Transverse colon (tissue), 4 donors: ENCODE measurements at regions not wholly inside any gene's neighbourhood (a gene's known extent, or its start where the extent isn't known, plus 50 kb on each side); places are given as distances from the start of the nearest gene placed in this dataset.

Experiments
- POLR2AphosphoS5 ChIP-seq, 3 donors: sonication (generic); formaldehyde crosslinking; IDR thresholded peaks; one replicate each; pipeline ENCODE4 v1.6.1; 2016; ENCODE audit warnings: antibody characterized with exemption in 3 of 3
- TF ChIP-seq, protein P1 (sequence below), 5 experiments: fragments of 200-600 bp in 3 of 5; fragments of 450-650 bp in 2 of 5; sonication (generic) in 3 of 5; IDR thresholded peaks; 1 replicate in 2 of 5; 2 replicates in 3 of 5; pipeline ENCODE4 v1.5.1; 2016 to 2017; ENCODE audit warnings: antibody characterized with exemption in 5 of 5, inconsistent platforms in 3 of 5, mild to moderate bottlenecking in 2 of 5, moderate library complexity in 1 of 5

DNA sequence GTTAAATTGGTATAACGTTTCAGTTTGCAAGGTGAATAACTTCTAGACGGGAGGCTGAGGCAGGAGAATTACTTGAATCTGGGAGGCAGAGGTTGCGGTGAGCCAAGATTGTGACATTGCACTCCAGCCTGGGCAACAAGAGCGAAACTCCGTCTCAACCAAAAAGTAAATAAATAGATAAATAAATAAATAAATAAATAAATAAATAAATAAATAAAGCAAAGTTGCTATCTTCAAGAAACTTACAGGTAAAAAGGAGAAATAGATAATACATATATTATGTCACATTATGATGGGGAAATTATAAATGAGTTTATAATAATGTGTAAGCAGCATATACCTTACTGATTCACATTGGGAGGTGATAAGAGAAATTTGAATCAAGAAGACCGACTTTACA lies 1966.0 kb downstream of the PCDH7 start:
- TF ChIP-seq, protein P1, sequence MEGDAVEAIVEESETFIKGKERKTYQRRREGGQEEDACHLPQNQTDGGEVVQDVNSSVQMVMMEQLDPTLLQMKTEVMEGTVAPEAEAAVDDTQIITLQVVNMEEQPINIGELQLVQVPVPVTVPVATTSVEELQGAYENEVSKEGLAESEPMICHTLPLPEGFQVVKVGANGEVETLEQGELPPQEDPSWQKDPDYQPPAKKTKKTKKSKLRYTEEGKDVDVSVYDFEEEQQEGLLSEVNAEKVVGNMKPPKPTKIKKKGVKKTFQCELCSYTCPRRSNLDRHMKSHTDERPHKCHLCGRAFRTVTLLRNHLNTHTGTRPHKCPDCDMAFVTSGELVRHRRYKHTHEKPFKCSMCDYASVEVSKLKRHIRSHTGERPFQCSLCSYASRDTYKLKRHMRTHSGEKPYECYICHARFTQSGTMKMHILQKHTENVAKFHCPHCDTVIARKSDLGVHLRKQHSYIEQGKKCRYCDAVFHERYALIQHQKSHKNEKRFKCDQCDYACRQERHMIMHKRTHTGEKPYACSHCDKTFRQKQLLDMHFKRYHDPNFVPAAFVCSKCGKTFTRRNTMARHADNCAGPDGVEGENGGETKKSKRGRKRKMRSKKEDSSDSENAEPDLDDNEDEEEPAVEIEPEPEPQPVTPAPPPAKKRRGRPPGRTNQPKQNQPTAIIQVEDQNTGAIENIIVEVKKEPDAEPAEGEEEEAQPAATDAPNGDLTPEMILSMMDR (IDR thresholded peaks at IDR 0.05): no peak
- no peak for TF ChIP-seq POLR2AphosphoS5 (IDR thresholded peaks at IDR 0.05)
